Ovary (tissue), 3 donors: ENCODE measurements at regions not wholly inside any gene's neighbourhood (a gene's known extent, or its start where the extent isn't known, plus 50 kb on each side); places are given as distances from the start of the nearest gene placed in this dataset.

Experiments used
- CTCF ChIP-seq, 3 donors: fragments of 450-650 bp in 2 of 3; fragments of 200-600 bp in 1 of 3; IDR thresholded peaks; one replicate each; pipeline versions ENCODE4 v1.5.1 to v1.8.0; 2016 to 2022; ENCODE audit warnings: antibody characterized with exemption in 3 of 3, mild to moderate bottlenecking in 1 of 3
- POLR2A ChIP-seq: fragments of 450-650 bp; IDR thresholded peaks from one replicate; pipeline ENCODE4 v1.6.1; 2017; ENCODE audit warnings: antibody characterized with exemption, mild to moderate bottlenecking, moderate library complexity
- donor health status: DM: no; HTN: no; CAD: no.

- TF ChIP-seq POLR2A = no peak
- no peak for TF ChIP-seq CTCF (IDR thresholded peaks at IDR 0.05)
These were observed 102.8 kb upstream of the PROX1 start for GRCh38 chr1:213884942-213885341.
